H1 (cell line): ENCODE measurements at regions not wholly inside any gene's neighbourhood (a gene's known extent, or its start where the extent isn't known, plus 50 kb on each side); places are given as distances from the start of the nearest gene placed in this dataset.

Source experiments
- CTCF ChIA-PET: fragments of 300-600 bp; sonication (Branson Sonifier 250); formaldehyde crosslinking; loops from one replicate; lab custom pipeline; 2021; ENCODE audit not compliant: partially characterized antibody; lab: Charles Lee
- POLR2A ChIA-PET: fragments of 300-600 bp; sonication (Branson Sonifier 250); formaldehyde crosslinking; loops from one replicate; lab custom pipeline; 2021; ENCODE audit warnings: inconsistent platforms; ENCODE audit not compliant: partially characterized antibody; lab: Charles Lee
- DNase-seq, 2 experiments: peaks; one replicate each; pipeline versions ENCODE4 v3.0.0 to v3.0.0-alpha.2; 2010 to 2022; ENCODE audit warnings: low spot score in 2 of 2, low read depth in 1 of 2, mixed read lengths in 1 of 2
- FAIRE-seq: peaks from 2 replicates; lab custom pipeline; 2011; peaks lifted over from hg19 to GRCh38; lab: Jason Lieb, UNC
- H2AFZ ChIP-seq: 2 replicates; pipeline ENCODE4 v1.8.1; 2012; ENCODE audit warnings: low read length, inconsistent platforms
- H2AK5ac ChIP-seq: 2 replicates; pipeline ENCODE4 v1.6.1; 2013; ENCODE audit warnings: low read depth, low read length
- H2BK120ac ChIP-seq: replicated peaks from 2 replicates; pipeline ENCODE3; 2013; ENCODE audit warnings: low read depth, low read length, inconsistent platforms
- H2BK12ac ChIP-seq: 2 replicates; pipeline ENCODE4 v1.6.1; 2013; ENCODE audit warnings: low read depth, low read length
- H2BK15ac ChIP-seq: 2 replicates; pipeline ENCODE4 v1.6.1; 2013; ENCODE audit warnings: low read length
- H2BK20ac ChIP-seq: 2 replicates; pipeline ENCODE4 v1.6.1; 2013; ENCODE audit warnings: low read length
- H2BK5ac ChIP-seq: 2 replicates; pipeline ENCODE4 v1.6.1; 2013; ENCODE audit warnings: low read depth, low read length
- H3K14ac ChIP-seq: 2 replicates; pipeline ENCODE4 v1.6.1; 2013; ENCODE audit warnings: inconsistent platforms; ENCODE audit not compliant: insufficient read length
- H3K18ac ChIP-seq: 2 replicates; pipeline ENCODE4 v1.6.1; 2013; ENCODE audit warnings: low read length; ENCODE audit errors: extremely low read depth
- H3K23ac ChIP-seq: 2 replicates; pipeline ENCODE4 v1.6.1; 2013; ENCODE audit warnings: inconsistent platforms; ENCODE audit not compliant: insufficient read length
- H3K23me2 ChIP-seq: 2 replicates; pipeline ENCODE4 v1.6.1; 2013; ENCODE audit warnings: low read depth, low read length
- H3K27ac ChIP-seq: 2 replicates; pipeline ENCODE4 v1.6.1; 2011; ENCODE audit warnings: low read depth, low read length, inconsistent platforms
- H3K27me3 ChIP-seq, 4 experiments: replicated peaks in 1 of 4; 1 replicate in 1 of 4; 2 replicates in 3 of 4; pipeline versions ENCODE4 v1.6.1 to v1.8.1; 2011 to 2013; ENCODE audit warnings: low read length in 3 of 4, mild to moderate bottlenecking in 3 of 4, inconsistent platforms in 2 of 4, mixed read lengths in 2 of 4, moderate library complexity in 1 of 4; ENCODE audit not compliant: control insufficient read depth in 3 of 4, insufficient read depth in 3 of 4; ENCODE audit errors: extremely low read depth in 1 of 4
- H3K36me3 ChIP-seq, 4 experiments: 2 replicates each; pipeline versions ENCODE4 v1.6.1 to v1.8.1; 2011 to 2013; ENCODE audit warnings: mild to moderate bottlenecking in 4 of 4, low read length in 3 of 4, moderate library complexity in 2 of 4, control low read depth in 1 of 4, inconsistent platforms in 1 of 4; ENCODE audit not compliant: insufficient read depth in 4 of 4, control insufficient read depth in 2 of 4
- H3K4ac ChIP-seq: replicated peaks from 2 replicates; pipeline ENCODE3; 2013; ENCODE audit warnings: low read length, low read depth, mixed read lengths, inconsistent platforms; ENCODE audit not compliant: insufficient read length
- H3K4me1 ChIP-seq, 4 experiments: replicated peaks in 1 of 4; 1 replicate in 1 of 4; 2 replicates in 3 of 4; pipeline versions ENCODE4 v1.6.1 to v1.8.1; 2011 to 2013; ENCODE audit warnings: low read length in 3 of 4, inconsistent platforms in 2 of 4, mixed read lengths in 1 of 4; ENCODE audit not compliant: insufficient read depth in 4 of 4, control insufficient read depth in 3 of 4
- H3K4me2 ChIP-seq, 2 experiments: 2 replicates each; pipeline versions ENCODE4 v1.6.1 to v1.8.1; 2011 to 2013; ENCODE audit warnings: low read depth in 2 of 2, low read length in 2 of 2, control low read depth in 1 of 2, inconsistent platforms in 1 of 2, mild to moderate bottlenecking in 1 of 2; ENCODE audit not compliant: insufficient read depth in 1 of 2
- H3K4me3 ChIP-seq, 4 experiments: fragments of 200-600, 300-600 bp in 1 of 4; sonication (generic), shearing (Covaris generic), sonication (Bioruptor Twin) in 1 of 4; 2 replicates each; pipeline versions ENCODE4 v1.5.1 to v1.8.1; 2011 to 2016; ENCODE audit warnings: low read length in 4 of 4, low read depth in 3 of 4, control low read depth in 2 of 4, inconsistent platforms in 2 of 4, mild to moderate bottlenecking in 2 of 4, mixed read lengths in 1 of 4, moderate library complexity in 1 of 4; ENCODE audit not compliant: insufficient read depth in 2 of 4; ENCODE audit errors: extremely low read depth in 1 of 4
- H3K56ac ChIP-seq: replicated peaks from 2 replicates; pipeline ENCODE3; 2013; ENCODE audit warnings: low read depth, mild to moderate bottlenecking, mixed read lengths, low read length, inconsistent platforms; ENCODE audit not compliant: insufficient read length
- H3K79me1 ChIP-seq: 2 replicates; pipeline ENCODE4 v1.6.1; 2013; ENCODE audit warnings: low read depth, low read length, control low read depth
- H3K79me2 ChIP-seq, 2 experiments: 2 replicates each; pipeline versions ENCODE4 v1.6.1 to v1.8.1; 2012 to 2013; ENCODE audit warnings: low read length in 2 of 2, mild to moderate bottlenecking in 2 of 2, inconsistent platforms in 1 of 2; ENCODE audit not compliant: insufficient read depth in 2 of 2, control insufficient read depth in 1 of 2
- H3K9ac ChIP-seq, 4 experiments: replicated peaks in 1 of 4; 1 replicate in 1 of 4; 2 replicates in 3 of 4; pipeline versions ENCODE4 v1.6.1 to v1.8.1; 2011 to 2013; ENCODE audit warnings: low read depth in 3 of 4, low read length in 3 of 4, control low read depth in 2 of 4, mild to moderate bottlenecking in 2 of 4, moderate library complexity in 2 of 4, inconsistent platforms in 1 of 4; ENCODE audit errors: extremely low read depth in 1 of 4
- H3K9me3 ChIP-seq, 2 experiments: 2 replicates each; pipeline versions ENCODE4 v1.6.1 to v1.8.1; 2012 to 2013; ENCODE audit warnings: mild to moderate bottlenecking in 2 of 2, moderate library complexity in 2 of 2, control low read depth in 1 of 2, inconsistent platforms in 1 of 2, low read depth in 1 of 2, low read length in 1 of 2, mixed read lengths in 1 of 2; ENCODE audit not compliant: insufficient read depth in 2 of 2
- H4K20me1 ChIP-seq, 2 experiments: replicated peaks in 1 of 2; 2 replicates each; pipeline versions ENCODE3 to v1.8.1; 2011 to 2013; ENCODE audit warnings: inconsistent platforms in 2 of 2, low read length in 2 of 2, mild to moderate bottlenecking in 1 of 2; ENCODE audit not compliant: insufficient read depth in 2 of 2, control insufficient read depth in 1 of 2
- H4K5ac ChIP-seq: 2 replicates; pipeline ENCODE4 v1.6.1; 2013; ENCODE audit warnings: low read length, low read depth, mixed read lengths, inconsistent platforms; ENCODE audit not compliant: insufficient read length
- H4K8ac ChIP-seq: 2 replicates; pipeline ENCODE4 v1.8.0; 2013; ENCODE audit warnings: mild to moderate bottlenecking, moderate library complexity, low read length, inconsistent platforms; ENCODE audit not compliant: insufficient read depth; ENCODE audit errors: extremely low read depth
- H4K91ac ChIP-seq: replicated peaks from 2 replicates; pipeline ENCODE3; 2013; ENCODE audit warnings: low read length, mixed read lengths, inconsistent platforms; ENCODE audit not compliant: insufficient read length
- EZH2 ChIP-seq: fragments of 200-600 bp; sonication (generic); IDR thresholded peaks from 2 replicates; pipeline ENCODE4 v1.7.1; 2012; ENCODE audit warnings: low read depth, mild to moderate bottlenecking, moderate library complexity, low read length, inconsistent platforms; ENCODE audit not compliant: severe bottlenecking
- NRF1 ChIP-seq: IDR thresholded peaks from 2 replicates; pipeline ENCODE4 v1.6.1; 2011; ENCODE audit warnings: mild to moderate bottlenecking, low read depth, low read length, improper control_type of control experiment
- PHF8 ChIP-seq: fragments of 200-600 bp; sonication (generic); conservative IDR thresholded peaks from 2 replicates; pipeline ENCODE4 v1.7.1; 2012; ENCODE audit warnings: low read depth, mild to moderate bottlenecking, inconsistent platforms, low read length, moderate library complexity
- SAP30 ChIP-seq: fragments of 300-600 bp; sonication (generic); IDR thresholded peaks from 2 replicates; pipeline ENCODE4 v1.7.1; 2012; ENCODE audit warnings: low read length, moderate library complexity, mild to moderate bottlenecking, inconsistent platforms; ENCODE audit not compliant: insufficient read depth, insufficient replicate concordance
- TF ChIP-seq, protein P1 (sequence below): IDR thresholded peaks from 2 replicates; pipeline ENCODE4 v1.6.1; 2012; ENCODE audit warnings: low read length, inconsistent platforms

DNA sequence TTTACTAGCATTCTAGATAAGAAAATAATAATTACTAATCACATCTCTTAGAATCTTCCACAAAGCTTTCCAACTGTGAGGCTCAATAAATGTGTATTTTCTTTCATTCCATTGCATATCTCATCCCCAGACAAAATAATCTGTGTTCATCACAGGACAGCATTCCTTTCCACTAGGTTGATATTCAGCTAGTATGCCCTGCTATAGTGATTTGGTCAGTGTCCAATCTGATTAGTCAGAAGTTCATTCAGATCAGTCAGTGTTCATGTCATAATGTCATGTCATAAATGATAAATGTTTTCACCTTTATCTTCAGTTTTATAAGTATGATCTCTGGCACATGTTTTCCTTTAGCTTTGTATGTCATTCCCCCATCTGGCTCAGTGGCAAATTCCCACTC, 611.4 kb downstream of the KCTD8 start:
- H3K9ac ChIP-seq: no peak overlapping the region
- H2BK5ac ChIP-seq: no peak overlapping the region
- no peak overlapping the region for H3K4me2 ChIP-seq
- no peaks in the 10 kb centered on the region for H4K20me1 ChIP-seq
- no peak overlapping the region for H3K18ac ChIP-seq
- POLR2A ChIA-PET: no interaction called here
- no peaks in the 10 kb centered on the region; the same call in 1 of the 2 replicates for H3K23me2 ChIP-seq
- H2AFZ ChIP-seq: no peak overlapping the region
- no peak overlapping the region for H3K14ac ChIP-seq
- no peak overlapping the region for H3K27ac ChIP-seq
- H3K4me1 ChIP-seq: no peaks in the 10 kb centered on the region
- H3K36me3 ChIP-seq: no peaks in the 10 kb centered on the region
- DNase-seq (no peak), FAIRE-seq (no peak)
- TF ChIP-seq SAP30 (no peak), NRF1 (no peak), PHF8 (no peak), EZH2 (no peak)
- TF ChIP-seq, protein P1, sequence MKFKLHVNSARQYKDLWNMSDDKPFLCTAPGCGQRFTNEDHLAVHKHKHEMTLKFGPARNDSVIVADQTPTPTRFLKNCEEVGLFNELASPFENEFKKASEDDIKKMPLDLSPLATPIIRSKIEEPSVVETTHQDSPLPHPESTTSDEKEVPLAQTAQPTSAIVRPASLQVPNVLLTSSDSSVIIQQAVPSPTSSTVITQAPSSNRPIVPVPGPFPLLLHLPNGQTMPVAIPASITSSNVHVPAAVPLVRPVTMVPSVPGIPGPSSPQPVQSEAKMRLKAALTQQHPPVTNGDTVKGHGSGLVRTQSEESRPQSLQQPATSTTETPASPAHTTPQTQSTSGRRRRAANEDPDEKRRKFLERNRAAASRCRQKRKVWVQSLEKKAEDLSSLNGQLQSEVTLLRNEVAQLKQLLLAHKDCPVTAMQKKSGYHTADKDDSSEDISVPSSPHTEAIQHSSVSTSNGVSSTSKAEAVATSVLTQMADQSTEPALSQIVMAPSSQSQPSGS: no peak
- H4K5ac ChIP-seq: no peak overlapping the region
- CTCF ChIA-PET: interaction anchor here (1.2 kb wide), 1 partner anchor 57 kb away, joined by 3 read pairs; no protein-coding TSS in a partner anchor
- no peak overlapping the region for H2BK120ac ChIP-seq
- no peak overlapping the region for H3K56ac ChIP-seq
- H2AK5ac ChIP-seq: no peak overlapping the region
- H3K79me1 ChIP-seq: no peaks in the 10 kb centered on the region
- no peaks in the 10 kb centered on the region for H3K27me3 ChIP-seq
- no peak overlapping the region for H3K4me3 ChIP-seq
- no peak overlapping the region for H3K4ac ChIP-seq
- H2BK15ac ChIP-seq: no peak overlapping the region
- no peaks in the 10 kb centered on the region for H3K9me3 ChIP-seq
- no peaks in the 10 kb centered on the region for H3K79me2 ChIP-seq
- H2BK12ac ChIP-seq: no peak overlapping the region
- no peak overlapping the region for H2BK20ac ChIP-seq
- H4K8ac ChIP-seq: no peak overlapping the region
- no peak overlapping the region for H3K23ac ChIP-seq
- H4K91ac ChIP-seq: no peak overlapping the region
